Activated effector memory CD4-positive, alpha-beta T cell treated with anti-CD3 and anti-CD28 coated beads, Interleukin-2, amount 50 U/mL, for 16 hours (primary cell): ENCODE measurements at regions not wholly inside any gene's neighbourhood (a gene's known extent, or its start where the extent isn't known, plus 50 kb on each side); places are given as distances from the start of the nearest gene placed in this dataset.

ENCODE experiments used
- DNase-seq: peaks from one replicate; pipeline ENCODE4 v3.0.0-alpha.2; 2020

DNA sequence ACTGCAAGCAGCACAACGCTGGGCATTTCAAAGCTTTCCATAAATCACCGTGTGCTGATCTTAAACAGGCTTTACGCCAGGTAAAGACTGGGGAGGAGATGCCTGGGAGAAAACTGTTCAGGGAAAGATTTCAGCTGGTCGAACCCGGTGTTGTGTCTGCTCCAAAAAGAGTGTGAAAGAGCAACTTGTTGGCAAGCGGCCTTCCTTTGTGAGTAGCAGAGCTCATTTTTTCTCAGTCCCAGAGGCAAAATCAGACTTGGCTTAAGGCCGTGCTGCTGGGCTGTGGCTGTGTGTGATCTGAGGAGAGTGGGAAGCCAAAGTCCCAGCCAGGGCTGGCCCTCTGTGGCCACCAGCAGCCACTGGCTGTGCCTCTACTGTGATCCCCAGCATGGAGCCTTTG is 75.7 kb upstream of the E2F8 start:
- DNase-seq: no peak

DNA sequence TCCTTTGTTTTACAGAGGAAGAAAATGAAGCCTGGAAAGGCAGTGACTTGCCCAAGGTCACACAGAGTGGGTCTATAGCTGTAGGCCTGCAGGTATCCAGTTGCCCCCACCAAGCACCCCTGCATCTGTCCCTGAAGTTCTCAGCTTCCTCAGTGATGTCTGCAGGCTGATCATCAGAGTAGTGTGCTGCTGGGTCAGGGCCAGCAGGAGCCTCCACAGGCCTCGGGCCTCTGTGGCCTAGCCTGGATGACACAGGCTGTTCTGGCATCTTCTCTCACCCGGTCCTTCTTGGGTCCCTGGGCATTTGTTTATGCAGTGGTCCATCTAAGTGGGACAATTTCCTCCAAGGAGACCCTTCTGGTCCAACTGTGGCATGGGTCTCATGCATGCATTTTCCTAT is 74.8 kb upstream of the E2F8 start:
- no peak for DNase-seq

DNA sequence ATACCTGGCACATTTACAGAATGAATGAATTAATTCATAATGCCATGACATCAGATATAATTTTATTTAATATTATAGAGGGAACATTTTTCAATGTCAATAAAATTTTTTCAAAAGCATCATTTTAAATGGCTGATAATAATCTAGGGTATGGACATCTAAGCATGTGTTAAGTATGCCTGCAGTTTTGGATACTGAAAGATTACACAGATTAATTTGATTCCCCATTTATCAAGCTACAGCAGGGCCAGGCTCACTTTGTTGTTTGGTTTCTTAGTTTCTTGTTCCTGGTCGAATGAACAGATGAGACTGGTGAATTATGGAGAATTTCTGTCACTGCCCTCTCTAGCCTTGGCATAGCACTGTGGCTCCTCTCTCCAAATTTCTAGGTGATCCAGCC is 72.4 kb upstream of the E2F8 start:
- no peak for DNase-seq

DNA sequence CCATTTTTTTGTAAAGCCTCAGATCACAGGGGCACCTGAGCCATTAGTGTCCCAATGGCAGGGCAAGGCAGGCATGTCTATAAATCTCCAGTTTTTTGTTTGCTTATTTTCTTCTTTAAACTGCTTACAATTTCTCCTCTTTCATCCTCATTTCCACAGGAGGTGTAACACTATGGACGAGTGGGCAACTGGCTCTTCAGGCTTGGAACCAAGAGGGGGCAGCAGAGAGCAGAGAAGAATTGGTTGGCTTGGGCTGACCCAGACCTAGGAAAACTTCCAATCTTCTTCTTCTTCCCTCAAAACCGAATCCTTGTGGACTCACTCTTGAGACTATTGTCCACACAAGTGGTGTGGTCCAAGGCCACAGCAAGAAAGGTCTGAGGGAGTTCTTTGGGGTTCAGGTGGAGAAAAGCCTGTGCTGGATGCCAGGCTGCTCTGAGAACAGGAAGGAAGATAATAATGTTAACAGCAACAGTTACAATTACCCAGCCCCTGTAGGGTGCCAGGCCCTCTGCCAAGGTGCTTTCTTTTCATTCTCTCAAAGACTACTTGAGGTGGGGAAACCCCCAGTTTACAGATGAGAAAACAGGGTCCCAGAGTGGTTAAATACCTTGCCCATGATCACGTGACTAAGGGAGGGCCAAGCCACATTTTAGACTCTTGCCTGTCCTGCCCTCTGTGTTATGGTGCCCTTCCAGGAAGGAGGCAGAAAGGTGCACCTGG is 70.7 kb upstream of the E2F8 start:
- DNase-seq: no peak

DNA sequence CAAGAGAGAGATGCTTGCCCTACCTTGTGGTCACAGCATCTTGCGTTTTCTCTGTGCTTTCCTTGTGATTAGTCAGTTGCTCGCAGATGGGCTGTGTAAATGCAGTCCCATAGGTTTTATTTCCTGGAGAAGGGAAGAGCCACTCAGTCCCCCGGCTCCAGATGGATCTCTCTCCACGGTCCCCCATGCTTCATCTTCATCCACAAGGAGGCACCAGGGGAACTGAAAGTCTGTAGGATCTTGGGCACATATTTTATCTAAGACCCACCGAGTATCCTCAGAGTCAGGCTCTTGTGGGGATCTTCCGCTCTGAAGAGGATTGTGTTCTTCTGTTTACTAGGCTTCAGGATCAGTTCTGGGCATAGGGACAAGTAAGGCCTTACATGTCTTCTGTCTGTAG is 66.8 kb upstream of the E2F8 start:
- DNase-seq: no peak

DNA sequence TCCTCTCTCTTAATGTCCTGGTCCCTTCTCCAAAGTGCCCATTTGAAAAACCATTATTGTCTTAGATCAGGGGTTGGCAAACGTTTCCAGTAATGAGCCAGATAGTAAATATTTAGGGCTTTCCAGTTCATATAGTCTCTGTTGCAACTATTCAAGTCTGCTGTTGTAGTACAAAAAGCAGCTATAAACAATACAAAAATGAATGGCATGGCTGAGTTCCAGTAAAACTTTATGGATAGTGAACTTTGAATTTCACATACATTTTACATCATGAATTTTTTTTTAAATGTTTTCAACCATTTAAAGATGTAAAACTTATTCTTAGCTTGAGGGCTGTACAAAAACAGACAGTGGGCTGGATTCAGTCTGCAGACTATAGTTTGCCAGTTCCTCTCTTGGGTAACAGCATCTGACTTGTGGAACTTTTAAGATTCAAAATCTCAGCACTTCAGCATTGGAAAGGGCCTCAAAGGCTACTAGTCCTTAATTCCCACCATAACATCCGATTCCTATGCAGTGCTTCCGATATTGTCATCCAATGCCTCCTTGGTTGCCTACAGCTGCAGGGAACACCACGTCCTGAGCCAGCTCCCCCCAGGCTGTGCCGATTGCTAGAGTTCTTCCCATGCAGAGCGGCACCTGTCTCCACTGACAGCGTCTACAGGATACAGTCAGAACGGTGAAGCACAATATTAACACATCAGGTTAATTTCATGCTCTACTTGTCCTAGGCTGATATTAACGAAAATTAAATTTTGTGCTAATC is 65.6 kb upstream of the E2F8 start:
- no peak for DNase-seq

DNA sequence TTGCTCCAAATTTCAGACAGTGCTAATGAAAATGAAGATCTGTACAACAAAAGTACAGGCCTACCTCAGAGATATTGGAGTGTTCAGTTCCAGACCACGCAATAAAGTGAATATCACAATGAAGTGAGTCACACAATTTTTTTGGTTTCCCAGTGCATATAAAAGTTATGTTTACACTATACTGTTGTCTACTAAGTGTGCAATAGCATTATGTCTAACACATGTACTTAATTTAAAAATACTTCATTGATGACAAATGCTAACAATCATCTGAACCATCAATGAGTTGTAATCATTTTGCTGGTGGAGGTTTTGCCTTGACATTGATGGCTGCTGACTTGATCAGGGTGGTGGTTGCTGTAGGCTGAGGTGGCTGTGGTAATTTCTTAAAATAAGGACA is 60.6 kb upstream of the E2F8 start:
- DNase-seq: no peak

DNA sequence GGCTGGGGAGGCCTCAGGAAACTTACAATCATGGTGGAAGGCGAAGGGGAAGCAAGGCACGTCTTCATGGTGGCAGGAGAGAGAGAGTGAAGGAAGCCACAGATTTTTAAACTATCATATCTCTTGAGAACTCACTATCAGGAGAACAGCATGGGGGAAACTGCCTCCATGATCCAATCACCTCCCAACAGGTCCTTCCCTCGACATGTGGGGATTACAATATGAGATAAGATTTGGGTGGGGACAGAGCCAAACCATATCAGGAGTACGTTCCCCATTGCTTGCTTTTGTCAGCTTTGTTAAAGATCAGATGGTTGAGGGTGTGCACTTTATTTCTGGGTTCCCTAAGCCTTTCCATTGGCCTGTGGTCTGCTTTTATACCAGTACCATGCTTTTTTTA is 53.7 kb upstream of the E2F8 start:
- DNase-seq: no peak

DNA sequence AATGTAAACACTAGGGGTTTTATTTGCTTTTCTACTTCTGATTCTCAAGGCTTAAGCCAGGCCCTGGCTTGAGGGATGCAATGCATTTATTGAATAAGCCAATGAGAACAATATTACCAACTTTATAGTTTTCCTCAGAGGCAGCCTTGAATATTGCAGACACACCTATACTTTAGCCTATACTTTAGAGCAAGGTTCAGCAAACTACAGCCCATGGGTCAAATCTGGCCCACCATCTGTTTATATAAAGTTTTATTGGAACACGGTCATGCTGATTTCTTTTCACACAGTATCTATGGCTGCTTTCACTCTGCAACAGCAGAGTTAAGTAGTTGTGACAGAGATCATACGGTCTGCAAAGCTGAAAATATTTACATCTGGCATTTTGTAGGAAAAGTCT is 50.3 kb upstream of the E2F8 start:
- no peak for DNase-seq
